ENCODE measurements at regions not wholly inside any gene's neighbourhood (a gene's known extent, or its start where the extent isn't known, plus 50 kb on each side); places are given as distances from the start of the nearest gene placed in this dataset.

DNA sequence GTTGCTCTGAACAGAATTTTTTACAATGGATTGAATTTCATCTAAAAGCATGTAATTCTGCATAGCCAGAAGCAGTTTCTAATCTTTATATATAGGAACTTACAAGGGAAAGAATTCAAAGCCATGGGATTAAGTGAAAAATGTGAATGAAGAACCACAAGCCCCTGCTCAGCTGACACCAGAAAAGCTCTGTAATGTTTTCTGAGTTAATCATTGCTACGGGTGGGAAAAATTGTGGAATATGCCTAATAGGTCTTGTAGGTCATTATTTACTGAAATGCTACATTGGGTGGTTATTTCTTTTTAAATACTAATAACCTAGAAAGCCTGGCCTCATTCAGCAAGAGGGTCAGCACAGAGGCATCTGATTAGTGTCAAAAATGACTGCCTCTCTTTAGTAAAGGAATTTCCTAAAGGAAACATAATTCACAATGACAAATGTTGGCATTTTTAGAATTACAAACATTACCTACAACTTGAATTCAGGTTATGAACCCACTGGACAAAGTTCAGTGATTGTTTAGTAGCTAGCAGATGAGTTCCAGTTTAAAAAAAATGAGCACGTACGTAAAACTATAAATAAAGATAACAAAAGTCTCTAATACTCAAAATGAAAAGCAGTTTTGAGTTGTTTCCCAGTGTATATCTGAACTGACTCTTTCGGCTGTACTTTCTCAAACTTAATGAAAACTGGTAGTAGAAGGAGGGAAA lies 75.3 kb downstream of the BMP4 start:
- intact Hi-C loops (cut with DNase I): no loop called here
- no peak for DNase-seq
- H3K4me3 ChIP-seq: no peak overlapping the region

DNA sequence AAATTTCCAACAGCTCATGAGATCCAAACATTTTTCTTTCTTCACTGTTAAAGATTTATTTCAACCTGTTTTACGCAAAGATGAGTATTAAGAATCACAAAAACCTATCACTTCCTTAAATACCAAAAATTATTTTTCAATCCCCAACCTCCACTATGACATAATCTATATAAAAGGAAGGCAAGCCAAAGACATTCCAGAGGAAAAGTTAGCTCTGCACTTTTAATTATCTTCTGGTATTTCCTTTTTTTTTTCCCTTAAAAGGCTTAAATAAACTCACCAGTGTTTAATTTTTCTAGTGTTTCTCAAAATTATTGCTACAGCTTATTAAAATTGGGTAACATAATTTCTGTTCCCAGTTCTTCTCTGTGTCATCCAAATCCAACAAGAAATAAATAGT lies 75.9 kb downstream of the BMP4 start:
- H3K4me3 ChIP-seq: no peak overlapping the region
- peaks cover 5% of the 10 kb centered on the region for H3K4me1 ChIP-seq
- H3K9me3 ChIP-seq: no peaks in the 10 kb centered on the region
- no peaks in the 10 kb centered on the region for H3K36me3 ChIP-seq
- ATAC-seq (no peak), DNase-seq (no peak)
- intact Hi-C loops (cut with DNase I): no loop called here
- TF ChIP-seq, protein P1, sequence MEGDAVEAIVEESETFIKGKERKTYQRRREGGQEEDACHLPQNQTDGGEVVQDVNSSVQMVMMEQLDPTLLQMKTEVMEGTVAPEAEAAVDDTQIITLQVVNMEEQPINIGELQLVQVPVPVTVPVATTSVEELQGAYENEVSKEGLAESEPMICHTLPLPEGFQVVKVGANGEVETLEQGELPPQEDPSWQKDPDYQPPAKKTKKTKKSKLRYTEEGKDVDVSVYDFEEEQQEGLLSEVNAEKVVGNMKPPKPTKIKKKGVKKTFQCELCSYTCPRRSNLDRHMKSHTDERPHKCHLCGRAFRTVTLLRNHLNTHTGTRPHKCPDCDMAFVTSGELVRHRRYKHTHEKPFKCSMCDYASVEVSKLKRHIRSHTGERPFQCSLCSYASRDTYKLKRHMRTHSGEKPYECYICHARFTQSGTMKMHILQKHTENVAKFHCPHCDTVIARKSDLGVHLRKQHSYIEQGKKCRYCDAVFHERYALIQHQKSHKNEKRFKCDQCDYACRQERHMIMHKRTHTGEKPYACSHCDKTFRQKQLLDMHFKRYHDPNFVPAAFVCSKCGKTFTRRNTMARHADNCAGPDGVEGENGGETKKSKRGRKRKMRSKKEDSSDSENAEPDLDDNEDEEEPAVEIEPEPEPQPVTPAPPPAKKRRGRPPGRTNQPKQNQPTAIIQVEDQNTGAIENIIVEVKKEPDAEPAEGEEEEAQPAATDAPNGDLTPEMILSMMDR (IDR thresholded peaks at IDR 0.05): no peak
- H3K27ac ChIP-seq: no peak overlapping the region
- no peaks in the 10 kb centered on the region for H3K27me3 ChIP-seq (ENCODE audit: low read depth)

More for the DNA sequence above, 75.3 kb downstream of the BMP4 start:
- Histone ChIP-seq H3K4me1 (peaks cover 5% of the 10 kb centered on the region), H3K27ac (no peak overlapping the region), H3K27me3 (ENCODE audit: low read depth) (no peaks in the 10 kb centered on the region), H3K9me3 (no peaks in the 10 kb centered on the region), H3K36me3 (no peaks in the 10 kb centered on the region)
- TF ChIP-seq, protein P1 (IDR thresholded peaks at IDR 0.05): no peak
- no peak for ATAC-seq

DNA sequence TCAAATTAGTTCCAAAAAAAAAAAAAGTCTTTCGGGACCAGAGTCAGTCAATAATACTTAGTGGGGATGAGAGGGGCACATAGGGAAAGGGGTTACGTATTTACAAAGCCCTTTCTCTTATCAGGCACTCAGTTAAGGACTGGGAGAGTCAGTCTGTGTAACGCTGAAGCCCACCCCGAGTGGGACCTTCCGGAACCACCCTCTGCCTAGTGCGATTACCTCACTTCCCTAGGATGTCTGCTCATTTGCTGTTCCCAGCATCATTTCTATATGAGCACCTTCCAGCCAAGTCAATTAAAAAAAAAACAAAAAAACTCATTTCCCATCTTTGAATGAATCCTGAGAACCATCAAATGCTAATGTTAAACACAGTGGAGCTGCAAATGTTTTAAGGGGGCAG lies 76.9 kb downstream of the BMP4 start:
- Histone ChIP-seq H3K4me1 (peaks cover 5% of the 10 kb centered on the region), H3K4me3 (no peak overlapping the region), H3K9me3 (no peaks in the 10 kb centered on the region), H3K27me3 (ENCODE audit: low read depth) (no peaks in the 10 kb centered on the region), H3K27ac (no peak overlapping the region), H3K36me3 (no peaks in the 10 kb centered on the region)
- ATAC-seq: no peak
- DNase-seq: no peak
- intact Hi-C loops (cut with DNase I): no loop called here
- TF ChIP-seq, protein P1 (IDR thresholded peaks at IDR 0.05): no peak

DNA sequence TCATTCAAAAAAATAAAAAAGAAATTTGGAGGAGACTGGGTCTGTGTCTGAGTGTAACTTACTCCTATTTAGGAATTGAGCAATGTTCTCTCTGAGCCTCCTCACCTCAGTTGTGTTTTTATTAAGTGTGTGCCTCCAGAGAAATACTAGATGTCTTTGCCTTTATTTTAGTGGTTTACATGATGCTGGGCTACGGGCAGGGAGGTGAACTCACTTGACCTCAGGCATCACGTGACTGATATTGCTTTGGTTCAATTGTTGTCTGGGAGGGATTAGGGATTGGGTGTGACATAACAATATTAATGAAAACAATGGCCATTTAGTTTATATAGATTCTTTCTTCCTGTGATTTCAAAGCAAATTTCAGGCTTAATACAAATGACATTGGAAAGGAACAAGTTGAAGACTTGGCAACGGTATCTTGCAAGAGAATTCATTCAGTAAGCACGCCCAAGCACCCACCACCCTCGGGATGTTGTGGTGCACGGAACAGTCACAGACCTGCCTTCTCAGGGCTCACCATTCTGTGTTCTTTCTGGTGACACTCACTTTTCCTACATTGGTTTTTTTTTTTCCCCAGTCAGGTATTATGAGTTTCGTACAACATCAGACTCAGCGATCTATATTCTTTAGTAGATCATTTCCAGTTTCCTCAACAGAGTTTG lies 77.5 kb downstream of the BMP4 start:
- intact Hi-C loops (cut with DNase I): no loop called here
- Histone ChIP-seq H3K4me3 (no peak overlapping the region), H3K4me1 (peaks cover 5% of the 10 kb centered on the region), H3K36me3 (no peaks in the 10 kb centered on the region), H3K9me3 (no peaks in the 10 kb centered on the region), H3K27me3 (ENCODE audit: low read depth) (no peaks in the 10 kb centered on the region), H3K27ac (no peak overlapping the region)
- TF ChIP-seq, protein P1 (IDR thresholded peaks at IDR 0.05): no peak
- no peak for ATAC-seq
- DNase-seq: no peak

DNA sequence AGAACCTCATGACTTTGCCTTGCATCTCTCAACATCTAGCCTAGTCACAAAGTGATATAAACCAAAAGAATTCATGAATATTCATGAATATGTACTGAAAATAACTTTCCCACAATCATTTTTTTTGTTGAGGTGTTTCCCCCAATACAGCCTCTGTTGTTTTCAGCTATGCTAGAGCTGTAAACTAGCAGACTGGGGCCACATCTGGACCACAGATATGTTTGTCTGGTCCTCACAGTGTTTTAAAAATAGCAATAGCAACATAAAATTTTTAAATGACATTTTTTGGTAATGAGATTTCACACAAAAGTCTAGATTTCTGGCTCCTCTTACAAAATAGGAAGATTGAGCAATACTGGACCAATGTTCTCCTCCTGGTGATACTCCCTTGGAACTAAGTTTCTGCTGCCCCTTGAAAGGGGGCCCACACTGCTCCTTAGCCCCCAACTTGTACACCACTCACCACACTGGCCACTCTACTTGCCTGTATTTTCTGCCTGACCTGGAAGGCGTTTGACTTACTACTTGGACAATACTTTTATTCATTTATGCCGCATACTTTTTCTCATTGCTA lies 81.2 kb downstream of the BMP4 start:
- Histone ChIP-seq H3K4me3 (no peak overlapping the region), H3K27ac (no peak overlapping the region), H3K9me3 (no peaks in the 10 kb centered on the region), H3K27me3 (ENCODE audit: low read depth) (no peaks in the 10 kb centered on the region), H3K4me1 (peaks cover 11% of the 10 kb centered on the region), H3K36me3 (no peaks in the 10 kb centered on the region)
- ATAC-seq: no peak
- TF ChIP-seq, protein P1 (IDR thresholded peaks at IDR 0.05): no peak
- intact Hi-C loops (cut with DNase I): no loop called here
- no peak for DNase-seq
